A673 (cell line): ENCODE measurements at regions not wholly inside any gene's neighbourhood (a gene's known extent, or its start where the extent isn't known, plus 50 kb on each side); places are given as distances from the start of the nearest gene placed in this dataset.
"Not testable (repeated sequence)": the region's sequence is repeated elsewhere in the genome, so short reads cannot be mapped to it uniquely, and the experiment has no call there.

Experiments used
- CTCF ChIP-seq: fragments of 300-800, 200-600 bp; sonication (generic); conservative IDR thresholded peaks from 2 replicates; pipeline ENCODE4 v1.5.1; 2017; ENCODE audit warnings: low read depth, mild to moderate bottlenecking, antibody characterized with exemption, low read length, moderate library complexity, mixed read lengths
- EZH2 ChIP-seq: fragments of 200-600 bp; sonication (generic); IDR thresholded peaks from 2 replicates; pipeline ENCODE4 v1.6.1; 2017; ENCODE audit warnings: borderline replicate concordance, low read depth, mild to moderate bottlenecking, mixed read lengths, antibody characterized with exemption, low read length; ENCODE audit not compliant: poor library complexity, severe bottlenecking

DNA sequence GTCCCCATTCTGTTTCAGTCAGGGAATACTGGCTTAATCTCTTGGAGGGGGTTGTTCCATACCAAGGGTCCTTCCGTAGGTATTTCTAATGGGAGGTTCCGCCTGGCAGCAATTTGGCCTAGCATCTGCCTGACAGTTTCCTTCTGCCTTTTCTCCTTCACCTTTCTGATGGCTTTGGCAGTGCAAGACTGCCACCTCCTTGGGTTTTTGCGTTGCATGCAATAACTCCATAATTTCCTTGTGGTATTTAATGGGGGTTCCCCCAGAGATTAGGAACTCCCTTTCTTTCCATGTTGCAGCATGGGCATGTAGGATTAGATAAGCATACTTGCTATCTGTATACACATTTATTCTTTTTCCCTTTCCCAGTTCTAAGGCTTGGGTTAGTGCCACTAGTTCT lies 93.0 kb upstream of the ACSL1 start:
- not testable (repeated sequence) for TF ChIP-seq CTCF, EZH2
